ENCODE measurements at regions not wholly inside any gene's neighbourhood (a gene's known extent, or its start where the extent isn't known, plus 50 kb on each side); places are given as distances from the start of the nearest gene placed in this dataset.
"Not testable (repeated sequence)": the region's sequence is repeated elsewhere in the genome, so short reads cannot be mapped to it uniquely, and the experiment has no call there.

DNA sequence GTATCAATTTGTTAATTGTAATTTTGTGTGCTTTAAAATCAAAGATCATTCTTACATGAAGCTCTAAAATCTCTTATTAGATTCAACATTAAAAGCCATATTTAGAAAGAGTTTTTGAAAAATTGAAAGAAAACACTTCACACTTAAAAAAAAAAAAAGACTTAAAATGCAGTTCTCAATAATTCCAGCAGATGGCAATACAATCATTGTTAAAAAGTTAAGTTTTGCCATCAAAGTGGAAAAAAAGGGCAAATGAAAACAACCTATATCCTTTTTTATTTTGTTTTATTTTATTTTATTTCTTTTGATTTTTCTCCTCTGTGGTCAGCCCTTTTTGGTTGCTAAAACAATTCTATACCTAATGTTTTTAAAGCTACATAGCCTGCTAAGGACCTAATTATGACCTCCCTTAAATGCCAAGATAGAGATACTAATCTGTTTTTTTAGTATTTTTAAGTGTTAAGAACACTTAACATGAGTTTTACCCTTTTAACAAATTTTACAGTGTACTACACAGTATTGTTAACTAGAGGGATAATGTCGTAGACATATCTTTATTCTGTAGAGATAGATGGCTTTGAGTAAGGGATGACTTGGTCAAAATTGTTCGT is 154.2 kb upstream of the DAB2 start:
- no peak for DNase-seq

DNA sequence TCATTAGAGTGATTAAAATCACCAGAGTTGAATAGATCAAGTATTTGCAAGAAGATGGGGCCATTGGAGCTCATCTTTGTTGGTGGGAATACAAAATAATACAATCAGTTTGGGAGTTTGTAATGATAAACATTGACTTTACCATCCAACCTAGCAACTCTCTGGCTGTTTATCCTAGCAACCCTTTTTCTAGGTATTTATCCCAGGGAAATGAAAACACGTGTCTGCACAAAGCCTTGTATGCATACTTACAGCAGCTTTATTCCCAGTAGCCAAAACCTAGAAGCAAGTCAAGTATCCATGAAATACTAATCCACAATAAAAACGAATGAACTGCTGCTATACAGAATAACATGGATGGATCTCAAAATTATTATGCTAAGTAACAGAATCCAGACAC is 152.7 kb upstream of the DAB2 start:
- no peak for DNase-seq

DNA sequence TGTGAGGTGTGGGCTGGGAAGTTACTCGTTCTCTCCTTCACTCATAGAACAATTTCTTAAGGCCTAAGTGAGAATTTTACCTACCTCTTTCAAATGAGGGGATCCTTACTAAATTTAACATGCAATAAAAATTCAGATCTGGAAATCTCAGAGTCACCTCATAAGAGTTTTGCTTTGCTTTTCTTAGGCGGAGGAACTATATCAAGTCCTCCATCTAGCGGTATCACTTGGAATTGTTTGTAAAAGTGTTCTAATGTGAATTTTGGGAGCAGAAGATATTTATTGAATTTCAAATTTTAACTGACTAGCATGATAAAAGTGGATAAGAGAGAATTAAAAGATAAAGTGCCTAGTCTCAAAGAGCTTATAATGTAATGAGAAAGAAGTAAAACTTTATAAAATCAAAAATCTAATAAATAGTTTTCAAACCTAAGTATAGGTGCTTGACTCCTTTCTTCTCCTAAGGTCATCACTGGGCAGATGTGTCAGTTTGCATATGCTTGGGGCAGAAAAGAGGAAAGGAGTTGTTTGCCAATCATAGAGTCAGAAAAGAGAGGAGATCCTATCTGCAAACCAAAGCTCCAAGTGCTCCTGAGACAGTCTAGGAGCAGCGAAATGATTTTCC is 145.7 kb upstream of the DAB2 start:
- DNase-seq, result no peak

DNA sequence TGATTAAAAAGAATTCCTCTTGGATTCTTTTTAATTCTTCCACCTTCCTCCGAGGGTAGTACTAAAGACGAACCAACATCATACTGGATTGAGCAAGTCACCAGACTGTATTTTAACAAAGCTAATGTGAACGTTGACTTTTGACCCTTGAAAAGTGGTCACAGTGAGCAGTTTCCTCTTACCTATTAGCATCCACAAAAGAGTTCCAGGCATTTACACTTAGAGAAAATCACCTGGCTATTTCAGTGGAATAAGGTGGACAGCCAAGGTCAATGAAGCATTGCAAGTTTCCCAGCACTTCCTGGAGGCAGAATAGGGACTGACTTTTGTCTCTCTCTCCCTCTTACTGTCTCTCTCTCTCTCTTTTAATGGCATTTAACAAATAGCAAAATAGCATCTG is 145.1 kb upstream of the DAB2 start:
- no peak for DNase-seq

DNA sequence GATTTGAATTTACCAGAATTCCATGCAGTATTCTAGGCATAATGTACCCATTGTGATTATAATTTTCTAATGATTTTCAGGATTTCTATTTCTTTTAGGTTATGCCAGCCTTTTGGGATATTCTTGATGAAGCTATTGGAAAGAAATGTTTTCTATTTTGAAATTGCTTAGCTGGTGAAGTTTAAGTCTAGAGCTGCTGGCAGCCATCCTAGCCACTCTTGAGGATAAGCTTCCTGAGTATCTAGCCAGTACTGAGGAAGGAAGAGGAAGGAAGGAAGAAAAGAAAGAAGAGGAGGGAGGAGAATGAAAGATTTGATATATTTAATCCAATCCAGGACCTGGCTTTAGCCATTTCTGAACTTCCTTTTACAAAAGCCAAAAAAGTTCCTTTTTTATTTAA is 142.1 kb upstream of the DAB2 start:
- no peak for DNase-seq

DNA sequence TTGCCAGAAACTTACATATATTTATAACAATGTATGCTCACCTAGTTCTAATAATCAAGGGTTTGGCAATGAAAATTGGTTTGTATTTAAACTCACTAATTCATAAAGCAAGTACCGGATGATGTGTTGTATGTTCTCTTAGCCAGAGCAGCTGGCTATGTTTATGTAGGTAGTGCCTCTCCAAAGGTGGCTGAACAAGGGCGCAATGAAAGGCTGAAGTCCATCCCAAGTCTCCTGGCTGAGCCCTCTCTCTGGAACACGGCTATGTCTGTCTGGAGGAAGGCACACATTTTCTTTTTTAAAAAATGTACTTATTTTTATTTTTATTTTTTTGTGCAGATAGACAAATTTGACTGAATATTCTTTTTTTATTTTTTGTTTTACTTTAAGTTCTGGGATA is 141.2 kb upstream of the DAB2 start:
- no peak for DNase-seq

DNA sequence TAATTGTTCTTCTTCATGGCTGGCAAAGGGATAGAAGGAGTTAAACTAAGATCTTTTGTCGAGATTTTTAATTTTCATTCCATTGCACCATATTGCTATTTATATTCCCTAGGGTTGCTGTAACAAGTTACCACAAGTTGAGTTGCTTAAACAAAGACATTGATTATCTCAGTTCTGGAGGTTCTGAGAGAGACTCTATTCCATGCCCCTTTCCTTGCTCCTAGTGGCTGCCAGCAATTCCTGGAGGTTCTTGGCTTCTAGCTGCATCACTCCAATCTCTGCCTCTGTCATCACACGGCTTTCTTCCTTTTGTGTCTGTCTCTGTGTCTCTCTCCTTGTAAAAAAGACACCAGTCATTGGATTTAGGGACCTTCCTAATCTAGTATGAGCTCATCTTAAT is 136.6 kb upstream of the DAB2 start:
- DNase-seq, result no peak

DNA sequence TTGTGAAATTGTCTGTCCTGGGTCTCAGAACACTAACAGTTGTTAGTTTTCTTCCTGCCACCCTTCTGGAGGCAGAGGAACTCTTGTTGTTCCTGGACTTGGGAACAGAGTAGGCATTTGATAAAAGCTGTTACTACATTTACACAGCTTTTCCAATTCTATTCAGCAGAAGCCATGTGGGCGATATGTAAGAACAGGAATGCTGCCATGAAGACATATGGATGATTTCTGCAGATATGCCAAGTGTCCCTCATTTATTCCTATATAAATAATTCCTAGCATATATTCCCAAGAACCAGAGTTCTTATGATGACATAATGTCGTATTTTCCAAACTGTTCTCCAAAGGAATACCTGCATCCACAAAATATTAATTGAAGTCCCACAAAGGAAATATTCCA is 135.9 kb upstream of the DAB2 start:
- no peak for DNase-seq

DNA sequence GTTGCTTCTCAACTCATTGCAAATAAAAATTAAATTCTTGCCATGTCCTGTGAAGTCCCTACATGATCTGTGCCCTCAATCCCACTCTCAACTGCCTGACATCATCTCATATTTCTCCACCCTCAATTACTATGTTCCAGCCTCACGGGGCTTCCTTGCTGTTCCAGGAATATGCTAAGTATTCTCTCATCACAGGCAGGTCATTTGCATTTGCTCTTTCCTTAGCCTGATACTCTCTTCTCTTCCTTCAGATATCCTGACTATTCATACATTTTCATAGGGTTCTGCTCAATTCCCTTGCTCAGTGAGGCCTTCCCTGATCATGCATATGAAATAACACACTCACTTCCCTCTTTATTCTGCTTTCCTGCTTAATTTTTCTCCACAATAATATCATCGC is 135.1 kb upstream of the DAB2 start:
- no peak for DNase-seq

DNA sequence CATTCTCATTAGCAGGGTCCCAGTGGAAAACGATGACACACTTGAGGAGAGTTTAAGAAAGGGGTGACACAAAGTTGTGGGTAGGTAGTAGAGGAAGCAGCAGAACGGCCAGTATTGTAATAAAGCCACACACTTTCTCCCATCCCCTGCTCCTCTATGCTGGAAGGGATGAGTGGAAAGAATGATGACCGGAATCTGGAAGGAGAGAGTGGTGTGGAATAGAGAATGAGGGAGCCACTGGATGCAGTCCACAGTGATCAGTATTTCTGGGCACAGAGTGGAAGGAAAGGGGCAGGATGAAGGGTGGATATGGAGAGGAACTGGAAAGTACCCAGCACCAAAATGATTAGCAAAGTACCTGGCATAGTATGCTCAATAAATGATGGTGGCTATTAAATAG is 133.8 kb upstream of the DAB2 start:
- DNase-seq, result no peak

DNA sequence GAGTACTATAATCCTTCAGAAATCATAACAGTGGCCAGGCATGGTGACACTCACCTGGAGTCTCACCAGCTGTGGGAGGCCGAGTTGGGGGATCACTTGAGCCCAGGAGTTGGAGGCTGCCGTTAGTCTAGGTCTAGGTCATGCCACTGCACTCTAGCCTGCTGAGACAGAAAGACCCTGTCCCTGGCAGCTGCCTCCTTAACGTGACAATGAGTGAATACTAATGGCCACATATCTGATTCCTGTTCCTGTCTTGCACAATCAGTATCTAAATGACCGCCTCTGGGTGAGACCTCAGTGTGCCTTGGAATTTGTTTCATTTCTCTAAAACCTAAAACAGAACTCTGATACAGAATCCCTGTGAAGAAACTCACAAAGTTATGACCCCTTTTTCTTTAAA is 131.0 kb upstream of the DAB2 start:
- no peak for DNase-seq

DNA sequence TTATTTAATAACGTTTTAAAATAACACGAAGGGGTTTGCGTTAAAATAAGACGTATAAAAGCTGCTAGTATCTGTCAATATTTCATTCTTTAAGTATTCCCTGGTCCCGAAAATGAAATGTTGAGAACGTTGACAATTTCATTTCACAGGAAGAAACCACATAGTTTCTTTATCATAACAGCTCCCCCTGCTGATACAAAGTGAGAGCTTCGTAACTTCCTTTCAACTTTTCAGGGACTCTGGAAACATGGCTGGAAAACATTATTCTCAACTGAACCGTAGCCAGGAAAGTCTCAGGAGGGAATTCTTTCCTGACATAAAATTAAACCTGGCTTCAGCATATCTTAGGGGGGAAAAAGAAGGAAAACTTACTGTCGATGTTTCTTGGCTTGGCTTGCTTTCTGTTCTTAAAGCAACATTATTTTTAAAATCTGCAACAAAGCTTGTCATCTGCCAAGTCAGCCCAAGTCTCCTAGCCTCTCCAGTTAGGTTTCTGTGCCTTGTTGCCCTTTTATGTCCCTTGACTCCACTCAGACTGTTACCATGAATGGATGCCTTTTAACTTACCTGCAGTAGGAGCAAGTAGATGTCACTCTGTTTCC is 122.9 kb upstream of the DAB2 start:
- peak; percentile 38 for DNase-seq

DNA sequence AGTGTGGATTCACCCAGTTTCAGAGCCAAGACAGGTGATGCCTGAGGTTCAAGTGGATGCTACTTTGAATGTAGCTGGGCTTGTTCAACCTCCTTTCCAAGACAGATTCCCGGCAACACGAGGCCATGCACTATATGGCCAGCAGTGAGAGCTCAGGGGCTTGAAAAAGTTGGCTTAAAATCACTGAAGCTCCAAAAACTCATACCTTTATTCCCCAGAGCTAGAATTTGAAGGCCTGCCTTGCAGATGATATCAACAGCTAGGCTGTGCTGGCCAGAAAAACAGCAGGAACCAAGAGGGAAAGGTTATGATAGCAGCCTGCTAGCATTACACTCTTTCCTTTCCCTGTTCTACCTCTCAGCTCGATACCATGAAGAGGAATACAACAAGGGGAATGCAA is 120.2 kb upstream of the DAB2 start:
- no peak for DNase-seq

DNA sequence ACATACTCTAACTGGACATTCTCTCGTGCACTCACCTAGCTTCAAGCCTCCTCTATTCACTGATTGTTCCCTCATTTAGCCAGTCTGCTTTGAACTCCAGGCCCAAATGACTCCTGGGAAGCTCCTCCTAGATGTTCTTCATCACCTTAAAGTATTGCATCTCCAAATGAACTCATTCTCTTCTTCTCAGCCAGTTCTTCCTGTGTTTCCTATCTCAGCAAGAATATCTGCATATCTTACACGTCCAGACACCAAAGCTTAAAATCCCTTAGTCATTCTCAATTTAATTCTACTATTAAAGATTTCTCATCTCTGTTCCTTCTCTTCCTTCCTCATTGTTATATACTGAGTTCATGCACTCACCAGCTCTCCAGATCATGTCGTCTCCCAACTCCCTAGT is 118.6 kb upstream of the DAB2 start:
- DNase-seq, result no peak

DNA sequence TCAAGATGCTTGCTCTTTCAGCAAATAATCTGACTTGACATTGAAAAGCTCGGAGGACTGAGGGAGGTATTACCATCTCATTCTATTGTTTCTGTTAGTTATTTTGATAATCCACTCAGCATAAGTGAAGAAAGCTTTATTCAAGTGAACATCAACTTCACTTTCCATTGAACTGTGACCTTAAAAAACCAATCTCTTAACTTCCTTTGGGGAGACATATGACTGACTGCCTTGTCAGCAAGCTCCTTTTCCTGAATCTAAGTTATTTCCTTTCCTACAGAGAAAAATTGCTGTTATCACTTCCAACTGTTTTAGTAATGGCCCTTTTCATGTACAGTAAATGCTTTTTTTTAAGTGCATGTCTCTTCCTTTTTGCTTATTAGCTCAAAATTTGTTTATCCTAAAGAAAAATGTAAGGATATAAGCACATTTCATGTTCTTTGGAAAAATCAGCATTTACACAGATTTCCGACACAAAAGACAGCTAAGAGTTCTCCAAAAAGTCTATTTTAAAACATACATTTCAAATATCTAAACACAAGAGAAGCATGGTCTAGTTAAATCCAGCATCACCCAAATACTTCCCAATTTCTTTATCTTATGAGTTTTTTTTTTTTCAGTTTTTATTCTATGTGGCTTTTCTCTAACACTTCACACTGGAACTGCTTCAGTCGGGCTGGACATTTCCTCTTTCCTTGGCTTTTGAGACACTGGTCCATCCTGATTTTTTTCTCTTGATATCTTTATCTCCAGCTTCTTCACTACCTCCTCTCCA is 117.9 kb upstream of the DAB2 start:
- no peak for DNase-seq

DNA sequence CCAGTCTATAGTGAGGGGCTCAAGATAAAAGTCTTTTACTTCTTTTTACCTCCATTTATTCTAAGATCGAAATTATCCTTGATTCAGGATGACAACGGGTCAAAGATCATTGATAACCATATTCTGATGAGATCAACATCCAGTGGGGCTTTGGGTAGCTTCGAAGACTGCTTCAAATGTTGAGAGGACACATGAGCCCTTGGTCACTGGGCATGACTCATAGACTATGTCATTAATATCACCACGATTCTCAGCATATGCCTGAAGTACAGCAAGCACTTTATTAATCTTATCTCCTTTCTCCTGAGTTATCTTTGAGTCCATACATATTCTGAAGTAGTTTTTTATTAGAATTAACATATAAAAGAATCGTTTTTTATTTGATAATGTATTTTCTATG is 117.1 kb upstream of the DAB2 start:
- no peak for DNase-seq

DNA sequence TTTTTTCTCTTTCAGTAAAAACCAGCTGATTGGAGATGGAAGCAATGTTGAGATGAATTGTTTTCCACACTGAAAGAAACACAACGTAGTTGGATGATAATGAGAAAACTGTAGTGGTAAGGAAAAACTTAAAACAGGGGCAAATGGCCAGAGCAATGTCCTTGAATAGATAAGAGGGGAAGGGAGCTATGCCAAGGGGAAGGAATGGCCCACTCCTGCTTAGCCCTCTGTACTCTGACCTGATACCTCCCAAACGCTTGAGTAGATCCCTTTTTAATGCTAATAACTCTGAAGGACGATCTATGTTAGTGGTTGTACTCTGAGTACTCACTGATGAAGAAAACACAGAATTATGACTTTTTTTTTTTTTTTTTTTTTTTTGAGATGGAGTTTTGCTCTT is 114.7 kb upstream of the DAB2 start:
- no peak for DNase-seq

DNA sequence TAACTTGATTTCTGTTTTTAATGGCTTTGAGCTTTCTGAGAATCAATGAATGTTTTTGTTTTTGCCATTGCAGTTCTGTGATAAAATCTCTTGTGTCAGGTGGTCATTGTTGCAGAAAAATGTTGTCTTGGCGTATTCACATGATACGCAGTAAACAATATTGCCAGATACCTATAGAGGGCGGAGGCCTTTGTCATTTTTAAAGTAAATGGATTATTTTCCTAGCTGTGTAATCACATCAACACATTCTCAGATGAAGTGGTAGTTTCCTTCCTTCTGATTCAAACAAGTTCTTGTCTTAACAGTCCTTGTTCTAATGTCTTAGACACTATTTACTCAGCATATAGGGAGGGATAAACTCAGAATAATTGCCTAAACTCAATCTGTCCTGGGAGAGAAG is 109.9 kb upstream of the DAB2 start:
- DNase-seq, result no peak

DNA sequence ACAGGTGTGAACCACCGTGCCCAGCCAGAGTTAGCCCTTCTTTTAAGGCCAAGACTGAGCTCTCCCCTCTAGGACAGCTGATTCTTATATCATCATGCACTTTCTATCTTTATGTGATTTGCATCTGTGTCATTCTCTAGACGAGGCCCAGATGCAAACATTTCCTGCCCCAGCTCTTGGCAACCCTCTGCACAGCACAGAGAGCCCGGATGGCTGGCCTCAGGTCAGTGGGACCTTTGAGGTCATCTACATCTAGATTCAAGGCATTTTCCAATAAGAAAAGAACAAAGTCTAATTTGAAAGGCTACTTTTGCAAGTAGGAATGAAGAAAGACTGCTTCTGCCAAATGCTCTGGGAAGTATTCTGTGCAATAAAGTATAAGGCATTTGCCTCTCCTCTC is 109.0 kb upstream of the DAB2 start:
- no peak for DNase-seq

DNA sequence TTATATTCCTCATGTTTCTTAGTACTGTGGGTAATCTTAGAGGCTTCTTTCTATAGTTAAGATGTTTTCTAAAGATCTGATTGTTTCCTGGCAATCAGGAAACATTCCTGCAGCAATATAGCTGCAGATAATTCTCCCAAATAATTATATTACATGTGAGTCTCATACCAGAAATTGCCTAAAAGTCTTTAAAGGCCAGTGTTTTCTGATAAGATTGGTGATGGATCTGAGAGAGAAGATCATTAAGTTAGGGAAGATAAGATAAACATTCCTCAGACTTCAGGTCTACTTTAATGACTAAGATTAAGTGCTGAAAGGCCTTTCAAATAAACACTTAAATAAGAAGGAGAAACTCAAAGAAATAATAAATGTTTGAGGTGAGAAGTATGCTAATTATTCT is 107.7 kb upstream of the DAB2 start:
- no peak for DNase-seq

DNA sequence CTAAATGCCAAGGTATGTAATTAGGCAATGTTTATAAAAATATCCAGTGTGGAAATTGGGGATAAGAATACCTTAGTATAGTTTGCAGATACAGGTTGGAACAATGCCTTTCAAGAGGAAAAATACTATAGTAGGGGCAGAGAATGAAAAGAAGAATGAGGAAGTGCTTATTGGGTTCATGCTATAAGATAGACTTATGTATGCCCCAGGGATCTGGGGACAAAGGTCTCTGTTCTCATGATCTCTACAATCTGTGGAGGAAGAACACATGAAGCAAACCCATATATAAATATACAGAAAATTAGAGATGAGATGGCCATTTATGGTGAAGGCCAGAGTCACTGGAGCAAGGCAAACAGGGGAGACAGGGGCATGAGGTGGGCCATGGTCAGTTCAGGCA is 106.5 kb upstream of the DAB2 start:
- DNase-seq, result no peak

DNA sequence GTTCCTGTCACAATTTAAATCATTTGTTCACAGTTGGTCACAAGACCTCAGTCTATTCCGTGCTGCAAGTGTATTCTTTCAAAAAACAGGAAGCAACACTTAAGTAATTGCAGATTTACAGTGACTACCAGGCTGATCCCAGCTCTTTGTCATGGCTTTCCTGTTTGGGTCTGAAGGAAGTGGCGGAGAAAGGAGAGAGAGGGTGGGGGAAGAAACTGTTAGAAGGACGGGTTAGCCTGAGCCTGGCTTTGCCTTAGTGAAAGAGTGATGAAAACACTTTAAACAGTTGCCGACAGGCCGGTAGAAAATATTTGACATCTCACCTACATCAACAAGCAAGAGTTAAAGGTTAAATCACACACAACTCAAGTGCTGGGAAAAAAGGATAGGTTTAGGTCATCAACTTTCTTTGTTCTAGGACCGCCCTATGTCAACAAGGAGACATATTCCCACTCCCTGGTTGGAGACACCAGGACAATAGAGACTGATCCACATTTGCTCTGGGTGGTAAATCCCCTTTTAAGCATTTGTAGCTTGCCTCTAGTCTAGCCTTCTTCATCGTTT is 102.2 kb upstream of the DAB2 start:
- no peak for DNase-seq

DNA sequence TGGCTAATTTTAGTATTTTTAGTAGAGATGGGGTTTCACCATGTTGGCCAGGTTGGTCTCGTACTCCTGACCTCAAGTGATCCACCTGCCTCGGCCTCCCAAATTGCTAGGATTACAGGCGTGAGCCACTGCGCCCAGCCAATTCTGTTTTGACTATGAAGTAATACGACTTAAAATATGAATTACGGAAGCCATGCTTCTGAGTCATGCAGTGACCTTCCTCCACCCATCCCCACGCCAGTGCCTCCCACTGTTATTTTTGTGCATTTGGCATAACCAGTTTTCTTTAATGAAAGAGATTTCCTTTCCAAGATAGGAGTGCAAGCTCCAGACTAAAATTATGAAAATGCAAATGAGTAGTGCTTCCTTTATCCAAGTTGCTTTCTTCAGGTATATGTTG is 101.0 kb upstream of the DAB2 start:
- DNase-seq, result not testable (repeated sequence)

DNA sequence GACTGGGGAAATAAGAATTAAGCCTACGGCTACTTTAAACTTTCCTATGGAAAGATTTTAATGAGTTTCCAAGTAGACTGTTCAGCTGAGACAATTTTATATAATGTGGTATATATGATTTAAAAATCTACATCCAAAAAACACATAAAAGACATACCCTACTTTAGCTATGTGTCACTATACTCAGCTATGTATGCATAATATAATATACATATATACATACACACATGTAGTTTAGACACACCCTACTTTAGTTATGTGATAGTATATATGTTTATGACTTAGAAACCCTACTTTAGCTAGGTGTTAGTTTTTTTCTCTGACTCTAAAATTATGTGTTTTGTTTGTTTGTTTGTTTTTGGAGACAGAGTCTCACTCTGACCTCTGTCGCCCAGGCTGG is 100.5 kb upstream of the DAB2 start:
- DNase-seq, result no peak
